ENCODE measurements at regions not wholly inside any gene's neighbourhood (a gene's known extent, or its start where the extent isn't known, plus 50 kb on each side); places are given as distances from the start of the nearest gene placed in this dataset.
"Not testable (repeated sequence)": the region's sequence is repeated elsewhere in the genome, so short reads cannot be mapped to it uniquely, and the experiment has no call there.

GRCh38 chr5:14954216-14954615 is 82.6 kb upstream of the ANKH start:
- no peak for DNase-seq (ENCODE audit: extremely low read depth in 1 of 2, low read depth in 1 of 2)

GRCh38 chr5:14953075-14953607 is 81.6 kb upstream of the ANKH start:
- DNase-seq (ENCODE audit: extremely low read depth in 1 of 2, low read depth in 1 of 2): no peak

- DNase-seq (ENCODE audit: extremely low read depth in 1 of 2, low read depth in 1 of 2): no peak
Observed at GRCh38 chr5:14948383-14948782, 76.8 kb upstream of the ANKH start.

GRCh38 chr5:14946815-14947620 is 75.4 kb upstream of the ANKH start:
- no peak for DNase-seq (ENCODE audit: extremely low read depth in 1 of 2, low read depth in 1 of 2)

- no peak for DNase-seq (ENCODE audit: extremely low read depth in 1 of 2, low read depth in 1 of 2)
Observed at GRCh38 chr5:14945450-14945849, 73.9 kb upstream of the ANKH start.

DNA sequence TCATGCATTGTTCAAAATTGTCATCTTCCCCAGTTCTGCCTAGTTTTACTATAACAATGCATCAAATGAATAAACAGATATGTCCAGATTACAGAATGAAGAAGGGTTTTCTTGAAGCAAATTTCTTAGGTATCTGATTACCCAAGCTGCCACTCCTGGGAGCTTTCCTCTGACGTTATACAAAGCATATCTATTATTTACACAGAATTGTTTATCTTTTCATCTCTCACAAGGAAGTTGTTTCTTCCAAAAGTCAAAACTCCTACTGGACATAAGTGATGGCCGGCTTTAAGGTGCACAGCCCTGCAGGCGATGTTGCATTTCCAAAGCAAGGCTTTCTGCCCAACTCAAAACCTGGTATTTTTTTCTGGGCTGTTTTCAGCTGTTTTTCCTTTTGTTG is 73.4 kb upstream of the ANKH start:
- no peak for DNase-seq (ENCODE audit: extremely low read depth in 1 of 2, low read depth in 1 of 2)

- no peak for DNase-seq (ENCODE audit: extremely low read depth in 1 of 2, low read depth in 1 of 2)
Observed at GRCh38 chr5:14944350-14944739, 72.8 kb upstream of the ANKH start.

- DNase-seq (ENCODE audit: extremely low read depth in 1 of 2, low read depth in 1 of 2): no peak
Observed at GRCh38 chr5:14942212-14942611, 70.6 kb upstream of the ANKH start.

DNA sequence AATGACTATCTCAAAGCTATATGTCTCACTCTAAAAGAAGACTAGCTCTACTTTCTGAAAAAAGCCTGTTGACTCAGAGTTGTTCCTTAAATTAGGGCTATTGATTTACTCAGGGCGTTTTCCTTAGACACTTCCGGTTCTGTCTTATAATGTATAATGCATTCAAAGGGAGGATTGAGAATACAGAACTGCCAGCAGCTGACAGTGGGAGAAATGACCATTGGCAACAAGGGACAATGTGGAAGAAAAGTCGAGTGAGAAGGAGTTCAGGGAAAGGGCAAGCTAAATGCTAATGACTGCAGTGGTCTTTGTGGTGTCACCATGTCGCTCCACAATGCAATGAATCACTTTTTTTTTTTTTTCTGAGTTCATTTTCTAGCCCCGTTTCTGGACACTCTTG is 65.7 kb upstream of the ANKH start:
- DNase-seq (ENCODE audit: extremely low read depth in 1 of 2, low read depth in 1 of 2): no peak

DNA sequence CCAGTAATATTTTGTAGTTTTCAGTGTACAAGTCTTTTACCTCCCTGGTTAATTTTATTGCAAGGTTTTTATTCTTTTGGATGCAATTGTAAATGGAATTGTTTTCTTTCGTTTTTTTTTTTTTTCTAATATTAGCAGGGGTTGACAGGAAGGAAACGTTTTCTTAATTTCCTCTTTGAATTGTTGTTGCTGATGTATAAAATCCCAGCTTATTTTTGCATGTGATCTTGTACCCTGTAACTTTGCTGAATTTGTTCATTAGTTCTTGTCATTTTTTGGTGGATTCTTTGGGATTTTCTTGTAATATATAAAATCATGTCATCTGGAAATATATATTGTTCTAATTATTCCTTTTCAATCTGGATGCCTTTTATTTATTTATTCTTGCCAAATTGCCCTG is 65.0 kb upstream of the ANKH start:
- no peak for DNase-seq (ENCODE audit: extremely low read depth in 1 of 2, low read depth in 1 of 2)

GRCh38 chr5:14935341-14935740 is 63.8 kb upstream of the ANKH start:
- no peak for DNase-seq (ENCODE audit: extremely low read depth in 1 of 2, low read depth in 1 of 2)

DNA sequence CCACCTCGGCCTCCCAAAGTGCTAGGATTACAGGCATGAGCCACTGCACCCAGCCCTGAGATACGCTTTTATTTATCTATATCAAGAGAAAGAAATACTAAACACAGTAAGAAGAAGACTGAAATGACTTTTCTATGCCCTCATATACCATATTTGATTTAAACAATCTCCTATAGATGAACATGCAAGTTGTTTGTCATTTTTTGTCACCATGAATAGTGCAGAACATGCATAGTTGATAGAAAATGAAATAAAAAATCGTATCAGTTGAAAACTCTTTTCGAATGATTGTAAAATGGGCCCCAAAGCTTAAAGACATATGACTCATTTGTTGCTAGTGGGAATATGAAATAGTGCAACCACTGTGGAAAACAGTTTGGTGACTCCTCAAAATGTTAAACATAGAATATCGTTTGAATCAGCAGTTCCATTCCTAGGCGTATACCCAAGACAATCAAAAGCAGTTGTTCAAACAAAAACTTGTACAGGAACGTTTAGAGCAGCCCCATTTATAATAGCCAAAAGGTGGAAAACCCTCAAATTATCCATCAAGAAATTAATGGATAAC is 61.4 kb upstream of the ANKH start:
- DNase-seq (ENCODE audit: extremely low read depth in 1 of 2, low read depth in 1 of 2): no peak

- no peak for DNase-seq (ENCODE audit: extremely low read depth in 1 of 2, low read depth in 1 of 2)
Observed at GRCh38 chr5:14930486-14930885, 58.9 kb upstream of the ANKH start.

DNA sequence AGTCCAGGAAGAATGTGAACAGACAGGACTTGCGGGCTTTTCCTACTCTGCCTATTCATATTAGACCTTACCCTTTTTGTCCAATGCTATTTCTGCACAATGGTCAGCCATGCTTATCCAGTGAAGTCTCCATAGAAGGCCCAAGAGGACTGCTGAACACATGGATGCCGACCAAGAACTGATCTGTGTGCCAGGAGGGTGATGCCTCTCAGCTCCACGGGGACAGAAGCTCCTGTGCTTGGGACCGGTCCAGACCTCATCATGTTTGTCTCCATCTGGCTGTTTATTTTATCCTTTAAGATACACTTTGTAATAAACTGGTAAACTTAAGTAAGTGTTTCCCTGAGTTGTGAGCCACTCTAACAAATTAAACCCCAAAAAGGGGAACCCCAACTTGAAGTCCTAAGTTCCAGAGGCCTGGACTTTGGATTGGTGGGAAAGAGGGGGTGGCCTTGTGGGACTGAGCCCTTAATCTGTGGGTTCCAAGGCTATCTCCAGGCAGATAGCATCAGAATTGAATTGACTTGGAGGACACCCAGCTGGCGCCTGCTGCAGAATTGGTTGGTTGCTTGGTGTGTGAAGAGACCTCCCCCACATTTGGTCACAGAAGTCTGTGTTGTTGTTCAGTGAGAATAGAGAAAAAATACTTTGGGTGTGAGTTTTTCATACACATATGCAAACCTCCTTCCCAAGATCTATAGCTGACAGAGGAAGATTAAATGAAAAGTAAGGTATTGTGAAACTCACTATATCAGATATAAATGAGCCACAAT is 57.9 kb upstream of the ANKH start:
- DNase-seq (ENCODE audit: extremely low read depth in 1 of 2, low read depth in 1 of 2): no peak

- no peak for DNase-seq (ENCODE audit: extremely low read depth in 1 of 2, low read depth in 1 of 2)
Observed at GRCh38 chr5:14928661-14929060, 57.1 kb upstream of the ANKH start.

DNA sequence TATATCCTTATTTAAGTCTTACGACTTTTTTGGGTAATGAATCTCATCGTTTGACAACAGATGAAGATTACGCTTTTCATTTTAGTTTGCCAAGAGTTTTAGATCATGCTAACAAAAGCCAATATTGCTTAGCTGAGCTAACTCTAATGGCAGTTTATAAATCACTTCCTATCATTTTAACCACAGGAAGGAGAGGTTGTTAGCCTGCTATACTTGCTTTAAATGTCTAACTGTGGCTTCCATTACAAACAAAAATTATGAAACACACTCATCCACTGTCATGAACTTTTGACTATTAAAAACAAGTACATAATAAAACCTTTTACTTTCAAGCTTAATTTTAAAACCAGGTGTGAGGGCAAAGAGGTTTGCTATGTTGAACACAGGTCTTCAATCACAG is 53.7 kb upstream of the ANKH start:
- no peak for DNase-seq (ENCODE audit: extremely low read depth in 1 of 2, low read depth in 1 of 2)

DNA sequence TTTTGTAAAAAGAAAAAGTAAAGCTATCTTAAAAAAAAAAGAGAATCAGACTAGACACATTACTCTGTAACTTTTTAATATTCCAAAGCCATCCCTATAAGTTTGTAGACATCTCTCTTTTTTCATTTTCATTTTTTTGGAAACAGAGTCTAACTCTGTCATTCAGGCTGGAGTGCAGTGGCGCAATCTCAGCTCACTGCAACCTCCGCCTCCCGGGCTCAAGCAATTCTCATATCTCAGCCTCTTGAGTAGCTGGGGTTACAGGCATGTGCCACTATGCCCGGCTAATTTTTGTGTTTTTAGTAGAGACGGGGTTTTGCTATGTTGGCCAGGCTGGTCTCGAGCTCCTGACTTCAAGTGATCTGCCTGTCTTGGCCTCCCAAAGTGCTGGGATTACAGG is 51.4 kb upstream of the ANKH start:
- not testable (repeated sequence) for DNase-seq (ENCODE audit: extremely low read depth in 1 of 2, low read depth in 1 of 2)

- no peak for DNase-seq (ENCODE audit: extremely low read depth in 1 of 2, low read depth in 1 of 2)
Observed at GRCh38 chr5:14922456-14922855, 50.9 kb upstream of the ANKH start.

All from stimulated activated CD8-positive, alpha-beta memory T cell treated with anti-CD3 and anti-CD28 coated beads, Interleukin-7, amount 100 ng/mL, for 48 hours (primary cell).